CD4-positive, alpha-beta T cell treated with Interleukin-21 for 1 hour (primary cell): ENCODE measurements at regions not wholly inside any gene's neighbourhood (a gene's known extent, or its start where the extent isn't known, plus 50 kb on each side); places are given as distances from the start of the nearest gene placed in this dataset.
"Not testable (repeated sequence)": the region's sequence is repeated elsewhere in the genome, so short reads cannot be mapped to it uniquely, and the experiment has no call there.

Source experiments
- DNase-seq: peaks from one replicate; pipeline ENCODE4 v3.0.0-alpha.2; 2020

DNA sequence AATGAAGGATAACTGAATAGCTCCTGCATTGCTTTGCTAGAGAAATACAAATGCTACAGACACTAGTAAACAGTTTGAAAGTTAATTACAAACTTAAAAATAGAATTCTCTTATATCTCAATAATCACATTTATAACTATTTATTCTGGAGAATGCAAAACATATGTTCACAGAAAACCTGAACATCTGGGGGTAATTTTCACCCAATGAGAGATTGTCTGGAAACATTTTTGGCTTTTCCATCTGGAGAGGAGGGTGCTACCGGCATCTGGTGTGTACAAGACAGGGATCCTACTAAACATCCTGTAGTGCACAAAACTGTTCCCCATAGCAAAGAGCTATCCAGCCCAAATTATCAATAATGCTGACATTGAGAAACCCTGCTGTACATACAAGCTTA is 378.4 kb upstream of the CHORDC1 start:
- DNase-seq = no peak

DNA sequence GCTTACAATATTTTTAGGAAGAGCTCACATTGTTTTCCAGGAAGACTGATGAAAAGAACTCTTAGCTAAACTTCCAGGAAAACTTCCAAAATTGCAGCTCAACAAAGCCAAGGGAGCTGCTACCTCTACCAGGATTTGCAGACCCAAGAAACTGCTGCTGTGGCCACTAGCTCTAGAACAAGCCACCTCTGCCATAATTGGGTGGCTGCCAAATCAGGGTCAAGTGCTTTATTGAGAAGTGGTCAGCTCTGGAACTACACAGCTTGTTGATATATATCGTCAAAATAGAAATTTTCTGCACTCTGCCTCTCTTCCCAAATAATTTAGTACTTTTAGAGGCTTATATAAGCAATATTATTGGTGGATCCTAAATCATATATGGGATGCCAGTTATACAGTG is 371.8 kb upstream of the CHORDC1 start:
- no peak for DNase-seq

DNA sequence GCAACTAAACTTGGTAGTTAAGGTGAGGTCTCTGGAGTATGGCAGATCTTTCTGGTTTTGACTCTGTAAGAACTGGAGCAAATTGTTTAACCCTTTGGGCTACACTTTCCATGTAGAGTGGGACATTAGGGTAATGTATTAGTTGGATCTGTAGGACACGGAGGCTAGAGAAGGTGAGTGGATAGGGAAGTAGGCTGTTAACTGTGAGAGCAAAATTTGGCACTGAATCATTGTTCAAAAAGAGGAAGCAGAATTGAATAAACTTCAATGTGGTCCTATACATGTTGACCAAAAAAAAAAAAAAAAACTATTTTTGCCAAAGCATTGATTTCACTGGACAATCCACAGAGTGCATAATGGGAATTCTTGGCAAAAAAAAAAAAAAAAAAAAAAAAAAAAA is 370.2 kb upstream of the CHORDC1 start:
- no peak for DNase-seq

DNA sequence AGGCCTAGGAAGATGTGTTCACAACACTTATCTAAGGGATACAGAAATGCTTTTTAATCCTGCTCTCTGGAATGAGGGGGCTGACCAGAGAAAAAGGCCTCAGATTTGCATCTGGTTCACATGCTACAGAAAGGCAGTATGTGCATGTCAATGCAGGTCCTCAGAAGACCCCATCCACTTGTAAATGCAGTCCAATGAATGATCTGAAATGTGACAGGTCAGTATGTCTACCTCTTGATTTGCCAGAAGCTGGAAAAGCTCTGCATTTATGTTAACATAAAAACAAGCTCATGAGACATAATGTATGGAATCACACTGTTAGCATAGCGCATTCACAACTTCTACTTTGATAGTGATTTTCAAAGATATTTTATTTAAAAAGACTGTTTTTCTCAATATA is 367.4 kb upstream of the CHORDC1 start:
- no peak for DNase-seq

DNA sequence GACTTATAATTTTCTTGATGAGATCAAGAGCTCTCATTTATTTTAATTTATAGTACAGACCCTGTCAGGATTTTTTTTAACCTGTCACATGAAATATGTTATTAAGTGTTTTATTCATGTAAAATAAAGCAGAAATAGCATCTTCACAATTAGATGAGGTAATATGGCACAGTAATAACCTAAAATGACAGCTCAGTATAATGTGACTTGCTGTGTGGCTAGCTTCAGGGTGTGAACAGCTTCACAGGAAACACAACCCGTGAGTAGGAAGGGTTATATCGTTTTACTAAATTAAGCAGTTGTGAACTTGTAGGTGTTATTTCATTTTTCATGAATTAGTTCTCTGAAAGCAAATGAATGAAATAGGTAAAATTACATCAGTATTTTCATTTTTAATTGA is 366.9 kb upstream of the CHORDC1 start:
- no peak for DNase-seq

DNA sequence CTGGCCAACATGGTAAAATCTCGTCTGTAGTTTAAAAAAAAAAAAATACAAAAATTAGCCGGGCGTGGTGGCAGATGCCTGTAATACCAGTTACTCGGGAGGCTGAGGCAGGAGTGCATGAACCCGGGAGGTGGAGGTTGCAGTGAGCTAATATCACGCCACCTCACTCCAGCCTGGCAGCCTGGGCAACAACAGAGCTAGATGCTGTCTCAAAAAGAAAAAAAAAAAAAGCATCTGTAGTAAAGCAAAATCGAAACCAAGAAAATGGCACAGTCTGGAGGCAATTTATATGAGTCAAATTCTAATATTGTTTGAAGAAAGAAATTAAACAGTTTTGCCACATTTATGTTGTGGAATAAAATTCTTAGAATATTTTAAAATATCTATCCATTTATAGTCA is 365.0 kb upstream of the CHORDC1 start:
- no peak for DNase-seq

DNA sequence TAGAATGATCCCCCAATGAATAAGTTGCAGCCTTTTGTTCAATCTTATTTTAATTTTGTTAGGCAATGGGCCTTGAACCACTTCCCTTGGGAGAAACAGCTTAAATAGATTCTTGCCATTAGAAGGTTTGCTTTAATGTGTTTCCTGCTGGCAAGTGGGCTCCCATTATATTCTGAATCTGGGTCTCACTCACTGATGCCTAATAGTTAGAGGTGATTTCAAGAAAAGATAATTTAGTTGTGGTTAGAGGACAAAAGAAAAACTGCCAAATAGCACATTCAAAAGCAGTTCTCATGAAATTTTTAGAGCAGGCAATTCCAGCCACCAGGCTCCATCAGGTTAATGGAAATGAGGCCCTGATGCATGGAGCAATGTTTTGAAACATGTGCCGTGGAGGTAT is 362.6 kb upstream of the CHORDC1 start:
- no peak for DNase-seq

DNA sequence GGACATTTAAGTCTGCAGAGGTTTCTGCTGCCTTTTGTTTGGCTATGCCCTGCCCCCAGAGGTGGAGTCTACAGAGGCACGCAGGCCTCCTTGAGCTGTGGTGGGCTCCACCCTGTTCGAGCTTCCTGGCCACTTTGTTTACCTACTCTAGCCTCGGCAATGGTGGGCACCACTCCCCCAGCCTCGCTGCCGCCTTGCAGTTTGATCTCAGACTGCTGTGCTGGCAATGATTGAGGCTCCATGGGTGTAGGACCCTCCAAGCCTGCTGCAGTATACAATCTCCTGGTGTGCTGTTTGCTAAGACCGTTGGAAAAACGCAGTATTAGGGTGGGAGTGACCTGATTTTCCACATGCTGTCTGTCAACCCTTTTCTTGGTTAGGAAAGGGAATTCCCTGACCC is 360.1 kb upstream of the CHORDC1 start:
- DNase-seq = not testable (repeated sequence)

DNA sequence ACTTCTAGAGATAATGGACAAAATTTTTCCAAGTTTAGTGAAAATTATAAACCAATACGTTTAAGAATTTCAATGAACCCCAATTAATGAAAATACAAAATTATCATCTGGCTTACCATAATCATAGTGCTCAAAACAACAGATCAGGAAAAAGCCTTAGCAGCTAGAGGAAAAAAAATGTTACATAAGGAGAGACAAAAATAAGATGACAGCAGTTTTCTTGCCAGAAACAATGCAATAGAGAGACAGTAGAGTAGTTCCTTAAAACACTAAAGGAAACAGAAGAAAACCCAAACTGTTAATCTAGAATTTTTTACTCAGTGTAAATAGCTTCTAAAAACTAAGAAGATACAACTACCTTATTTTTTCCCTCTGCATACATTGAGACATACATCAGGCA is 341.7 kb upstream of the CHORDC1 start:
- no peak for DNase-seq

DNA sequence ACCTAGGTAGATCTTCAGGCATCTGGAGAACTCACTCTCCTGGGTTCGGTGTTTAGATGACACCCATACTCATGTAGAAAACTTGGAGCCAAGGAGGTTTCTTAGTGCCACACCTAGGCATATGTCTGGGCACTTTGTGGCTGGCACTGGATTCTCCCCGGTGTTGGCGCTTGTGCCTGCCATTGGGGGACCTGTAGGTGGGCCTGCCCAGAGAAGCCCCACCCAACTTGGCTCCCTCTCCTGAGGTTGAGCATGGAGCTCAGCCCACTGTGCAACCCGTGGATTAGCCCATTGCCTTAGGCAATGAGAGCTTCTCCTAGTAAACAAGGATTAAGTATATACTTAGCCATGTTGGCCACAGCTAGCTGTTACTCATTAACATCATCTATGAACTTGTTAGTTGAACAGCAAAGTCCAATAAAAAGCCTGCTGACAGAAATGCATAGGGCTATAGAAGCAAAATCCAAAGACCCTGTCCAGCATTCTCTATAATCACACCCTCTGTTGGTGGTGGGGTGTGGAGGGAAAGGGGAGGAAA is 335.5 kb upstream of the CHORDC1 start:
- no peak for DNase-seq

DNA sequence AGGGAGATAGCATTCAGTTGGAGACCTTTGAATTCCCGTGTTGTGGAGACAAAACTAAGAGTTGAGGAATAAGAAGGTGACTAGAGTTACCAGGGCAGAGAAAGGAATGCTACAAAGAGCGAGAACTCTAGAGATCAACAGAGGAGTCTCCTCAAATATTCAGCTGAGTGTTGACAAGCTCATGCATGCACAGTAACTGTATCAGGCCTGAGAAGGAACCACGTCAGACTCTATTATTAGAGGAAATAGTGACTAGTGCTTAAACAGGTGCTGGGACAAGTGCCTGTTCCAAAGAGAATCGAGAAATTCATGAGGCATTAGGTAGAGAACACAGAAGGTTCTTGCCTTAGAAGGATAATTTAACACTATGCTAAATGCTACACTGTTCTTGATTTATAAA is 333.8 kb upstream of the CHORDC1 start:
- no peak for DNase-seq

DNA sequence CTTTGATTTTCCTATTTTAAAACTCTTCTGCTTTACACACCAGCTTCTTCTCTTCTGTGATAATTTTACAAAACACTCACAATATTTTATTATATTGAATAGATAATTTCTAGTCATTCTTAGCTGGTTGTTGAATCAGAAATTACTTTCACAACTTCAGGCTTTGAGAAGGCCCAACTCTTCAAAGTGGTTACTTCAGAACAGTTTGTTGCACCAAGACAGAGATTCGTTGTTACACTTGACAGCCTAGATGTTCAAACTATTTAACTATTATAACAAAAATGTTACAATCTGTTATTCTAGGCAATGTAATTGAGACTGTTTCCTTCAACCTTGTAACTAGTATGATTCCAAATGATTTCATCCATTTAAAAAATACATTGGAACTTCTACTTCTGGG is 333.2 kb upstream of the CHORDC1 start:
- DNase-seq = no peak

DNA sequence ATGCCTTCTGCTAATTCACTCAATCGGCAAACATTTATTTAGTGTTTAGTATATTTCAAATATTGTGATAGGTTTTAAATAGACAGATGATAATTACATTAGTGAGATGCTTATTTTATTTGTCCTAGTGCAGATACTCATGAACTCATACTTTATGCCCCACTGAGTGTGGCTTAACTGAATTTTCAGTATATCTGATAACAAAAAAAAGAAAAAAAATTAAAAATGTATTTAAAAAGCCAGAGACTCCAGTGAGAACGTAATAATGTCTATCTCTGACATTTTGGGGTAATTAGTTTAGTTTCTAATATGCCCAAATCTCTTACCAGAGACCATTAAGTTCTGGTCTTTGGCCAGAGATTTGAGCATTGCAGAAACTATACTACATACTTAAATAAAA is 332.6 kb upstream of the CHORDC1 start:
- DNase-seq = no peak

DNA sequence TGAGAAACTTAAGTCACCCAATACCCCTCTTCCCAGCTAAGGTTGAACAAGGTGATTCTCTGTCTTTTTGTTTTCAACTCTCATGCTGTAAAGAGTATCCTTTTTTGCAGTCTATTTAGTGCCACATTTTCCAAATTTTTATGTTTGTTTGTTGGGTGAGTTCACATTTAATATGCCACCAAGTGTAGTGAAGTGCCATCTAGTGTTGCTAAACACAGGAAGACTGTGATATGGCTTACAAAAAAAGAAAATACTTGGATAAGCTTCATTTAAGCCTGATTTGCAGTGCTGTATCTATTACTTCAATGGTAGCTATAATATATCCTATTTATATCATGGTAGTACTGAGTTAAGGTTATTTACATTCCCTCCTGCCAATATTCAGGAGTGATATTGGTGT is 319.2 kb upstream of the CHORDC1 start:
- DNase-seq = no peak

DNA sequence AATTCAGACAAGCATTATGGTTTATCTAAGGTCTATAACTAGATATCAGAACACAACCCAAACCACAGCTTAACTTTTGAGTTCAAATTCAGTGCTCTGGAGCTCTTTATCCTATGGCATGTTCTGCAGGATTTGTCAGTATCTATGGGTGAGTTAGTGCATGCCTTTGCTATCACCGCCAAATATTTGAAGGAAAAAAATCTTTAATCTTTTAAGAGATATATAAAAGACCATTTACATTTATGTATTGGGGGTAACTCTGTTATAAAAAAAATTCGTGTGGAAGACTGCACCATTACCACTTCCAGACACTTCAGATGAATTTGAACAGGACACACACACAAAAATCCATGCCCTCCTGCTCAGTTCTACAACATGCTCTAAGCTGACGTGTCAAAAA is 313.5 kb upstream of the CHORDC1 start:
- no peak for DNase-seq

DNA sequence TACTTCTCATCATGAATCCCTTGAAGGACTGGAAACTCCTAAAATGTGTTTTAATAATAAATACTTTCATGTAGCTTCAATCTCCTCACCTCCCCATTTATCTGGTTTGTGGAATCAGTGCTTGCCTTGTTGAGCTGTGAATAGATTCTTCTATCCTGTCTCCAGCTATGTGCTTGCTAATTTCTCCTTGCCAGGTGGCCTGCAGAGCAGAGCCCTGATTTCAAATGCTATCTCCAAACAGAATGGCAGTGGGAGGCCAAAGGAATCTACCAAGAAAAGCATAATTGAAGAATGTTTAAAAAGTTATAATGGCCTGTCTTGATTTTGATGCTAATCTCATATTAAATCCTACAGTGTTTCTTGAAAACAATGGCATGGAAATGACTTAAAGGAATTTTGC is 309.3 kb upstream of the CHORDC1 start:
- DNase-seq = no peak

DNA sequence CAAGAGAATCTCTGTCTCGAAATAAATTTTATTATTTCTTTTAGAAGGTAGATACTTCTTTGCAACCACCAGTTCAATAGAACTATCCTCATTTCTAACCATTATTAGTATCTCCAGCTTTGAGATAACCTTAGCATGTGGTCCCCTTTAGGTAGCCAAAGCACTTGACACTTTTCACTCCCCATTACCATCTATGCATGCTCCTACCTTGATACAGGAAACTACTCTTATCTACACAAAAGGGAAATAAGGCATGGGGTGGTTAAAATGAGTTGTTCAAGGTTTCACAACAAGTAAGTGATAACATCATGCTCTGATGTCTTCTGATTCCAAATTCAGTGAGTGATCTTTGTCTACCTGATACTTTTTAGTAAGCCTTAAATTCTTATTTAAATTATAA is 308.2 kb upstream of the CHORDC1 start:
- no peak for DNase-seq

DNA sequence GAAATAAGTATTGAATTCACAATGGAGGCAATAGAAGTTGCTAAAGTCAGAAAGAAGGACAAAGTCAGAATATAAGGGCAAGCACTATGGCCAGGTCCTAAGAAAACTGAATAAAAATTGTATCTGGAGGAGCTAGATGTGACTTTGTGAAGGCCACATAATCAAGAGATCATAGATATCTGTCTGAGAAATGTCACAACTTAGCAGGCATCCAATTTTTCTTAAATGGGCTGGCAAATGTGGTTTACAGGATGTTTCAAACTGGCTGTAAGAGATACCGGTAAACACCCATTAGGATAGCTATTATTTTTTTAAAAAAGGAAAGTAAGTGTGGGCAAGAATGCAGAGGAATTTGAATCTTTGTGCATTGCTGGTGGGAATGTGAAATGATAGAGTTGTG is 303.1 kb upstream of the CHORDC1 start:
- DNase-seq = no peak

DNA sequence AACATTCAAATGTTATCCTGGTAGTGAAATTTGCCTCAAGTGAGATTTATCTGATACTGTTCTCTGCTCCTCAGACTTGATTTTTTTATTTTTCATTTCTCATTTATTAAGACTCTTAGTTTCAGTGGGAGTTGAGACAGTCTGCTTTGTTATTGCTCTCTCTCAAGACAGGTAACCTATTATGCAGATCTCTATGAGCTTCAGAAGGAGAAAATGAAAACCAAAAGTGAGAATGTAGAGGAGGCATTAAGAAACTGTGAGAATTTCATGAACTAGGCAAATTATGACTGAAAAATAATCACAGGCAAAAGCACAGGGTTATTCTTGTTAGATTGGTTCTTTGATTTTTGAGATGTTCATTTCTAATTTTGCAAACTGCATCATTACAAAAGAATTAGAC is 290.0 kb upstream of the CHORDC1 start:
- DNase-seq = no peak

DNA sequence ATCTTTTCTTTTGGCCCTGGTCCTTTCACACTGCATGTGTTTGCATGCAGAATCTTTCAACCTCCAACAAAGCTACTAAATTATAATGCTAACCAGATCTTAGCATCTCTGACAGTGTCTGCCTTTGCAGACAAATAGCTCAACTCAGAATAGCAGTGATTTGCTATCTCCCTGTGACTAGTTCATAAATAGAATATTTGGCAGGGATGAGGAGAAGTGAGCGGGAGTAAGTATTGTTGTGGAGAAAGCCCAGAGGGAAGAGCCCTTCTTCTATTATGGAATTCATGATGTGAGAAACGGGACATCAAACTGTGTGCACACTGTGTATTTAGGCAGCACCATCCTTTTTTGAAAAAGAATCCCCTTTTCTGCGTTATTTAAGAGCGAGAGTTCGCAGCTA is 288.0 kb upstream of the CHORDC1 start:
- no peak for DNase-seq

DNA sequence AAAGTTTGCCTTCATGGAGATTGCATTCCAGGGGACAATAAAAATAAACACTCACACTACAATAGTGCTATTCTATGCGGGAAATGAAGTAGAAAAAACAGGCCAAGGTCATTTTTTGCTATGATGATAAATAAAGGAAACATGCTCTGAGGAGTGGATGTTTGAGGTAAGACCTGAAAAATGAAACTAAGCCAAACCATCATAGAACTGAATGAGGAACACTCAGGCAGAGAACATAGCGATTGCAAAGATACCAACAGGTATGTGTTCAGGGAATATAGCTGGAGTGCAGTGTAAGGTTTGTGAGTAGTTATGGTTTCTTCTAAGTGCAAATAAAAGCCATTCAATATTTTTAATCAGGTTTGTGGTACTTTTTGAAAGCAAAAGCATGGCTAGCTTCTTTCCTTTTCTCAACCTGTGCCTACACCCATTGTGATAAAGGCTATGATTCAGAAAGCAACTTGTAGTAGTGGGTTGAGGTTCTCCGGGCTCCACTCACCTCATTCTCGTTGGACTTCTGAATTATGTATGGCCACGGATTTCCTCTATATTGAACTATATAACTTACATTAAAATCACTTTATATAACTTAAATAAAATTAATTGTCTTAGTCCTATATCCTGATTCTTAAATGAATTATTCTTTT is 278.2 kb upstream of the CHORDC1 start:
- no peak for DNase-seq

DNA sequence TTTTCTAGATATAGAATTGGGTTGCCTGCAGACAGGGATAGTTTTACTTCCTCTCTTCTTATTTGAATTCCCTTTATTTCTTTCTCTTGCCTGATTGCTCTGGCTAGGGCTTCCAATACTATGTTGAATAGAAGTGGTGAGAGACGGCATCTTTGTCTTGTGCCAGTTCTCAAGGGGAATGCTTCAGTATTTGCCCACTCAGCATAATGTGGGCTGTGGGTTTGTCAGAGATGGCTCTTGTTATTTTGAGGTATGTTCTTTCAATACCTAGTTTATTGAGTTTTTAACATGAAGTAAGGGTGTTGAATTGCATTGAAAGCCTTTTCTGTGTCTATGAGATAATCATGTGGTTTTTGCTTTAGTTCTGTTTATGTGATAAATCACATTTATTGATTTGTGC is 273.9 kb upstream of the CHORDC1 start:
- no peak for DNase-seq

DNA sequence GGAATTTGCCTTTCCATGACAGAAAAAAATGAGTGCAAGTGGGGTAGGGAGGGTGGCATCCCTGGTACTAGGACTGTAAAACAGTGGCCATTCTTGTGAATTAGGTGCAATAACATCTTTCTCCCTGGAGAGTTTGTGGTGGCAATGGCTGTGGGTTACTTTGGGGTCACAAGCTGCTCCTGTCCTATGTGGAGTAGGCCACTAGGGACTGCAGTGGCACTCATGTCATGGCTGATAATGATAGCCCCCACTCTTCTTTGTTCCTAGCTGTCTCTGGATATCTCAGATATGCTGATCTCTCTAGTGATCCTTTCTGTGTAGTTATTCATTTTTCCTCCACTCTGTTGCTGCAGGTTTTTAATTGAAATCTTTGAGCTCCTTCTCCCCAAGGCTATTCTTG is 270.5 kb upstream of the CHORDC1 start:
- DNase-seq = no peak

DNA sequence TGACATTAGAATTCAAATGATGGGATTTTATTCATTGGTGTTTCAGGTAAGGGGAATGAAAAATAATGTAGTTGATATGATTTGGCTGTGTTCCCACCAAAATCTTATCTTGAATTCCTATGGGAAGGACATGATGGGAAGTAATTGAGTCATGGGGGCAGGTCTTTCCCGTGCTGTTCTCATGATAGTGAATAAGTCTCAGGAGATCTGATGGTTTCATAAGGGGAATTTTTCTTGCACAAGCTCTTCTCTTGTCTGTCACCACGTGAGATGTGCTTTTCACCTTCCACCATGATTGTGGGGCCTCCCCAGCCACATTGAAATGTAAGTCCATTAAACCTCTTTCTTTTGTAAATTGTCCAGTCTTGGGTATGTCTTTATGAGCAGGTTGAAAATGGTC is 268.6 kb upstream of the CHORDC1 start:
- DNase-seq = no peak

DNA sequence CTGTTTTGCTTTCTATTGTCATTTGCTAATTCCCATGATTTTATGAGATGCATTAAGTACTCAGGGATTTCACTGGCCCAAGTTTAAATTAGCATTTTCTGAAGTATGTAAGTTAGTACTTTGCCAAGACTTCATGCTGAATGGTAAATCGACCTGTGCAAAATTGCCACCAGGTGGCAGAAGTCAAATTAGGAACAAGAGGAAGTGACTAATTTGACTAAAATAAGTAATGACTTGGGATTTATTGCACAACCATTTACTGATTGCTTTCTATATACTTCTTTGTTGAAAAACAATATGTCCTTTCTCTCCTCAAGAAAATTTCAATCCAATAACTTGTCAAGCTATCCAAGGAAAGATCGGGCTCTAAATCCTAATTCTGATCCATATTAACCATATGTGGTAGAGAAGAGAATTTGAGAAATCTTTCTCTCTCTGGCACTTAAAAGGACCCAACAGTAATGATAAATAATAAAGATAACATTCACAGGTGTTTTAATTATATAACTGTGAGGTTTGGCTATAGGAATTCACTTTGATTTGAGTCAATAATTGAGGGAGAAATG is 253.7 kb upstream of the CHORDC1 start:
- DNase-seq = peak; percentile 8
